ENCODE measurements at regions not wholly inside any gene's neighbourhood (a gene's known extent, or its start where the extent isn't known, plus 50 kb on each side); places are given as distances from the start of the nearest gene placed in this dataset.
"Not testable (repeated sequence)": the region's sequence is repeated elsewhere in the genome, so short reads cannot be mapped to it uniquely, and the experiment has no call there.

- peak; percentile 50 for DNase-seq
Observed at GRCh38 chr6:115544765-115545671, 515.7 kb downstream of the FRK start.

- DNase-seq, result no peak
Observed at GRCh38 chr6:115540077-115540869, 520.4 kb downstream of the FRK start.

GRCh38 chr6:115539531-115539930, 521.2 kb downstream of the FRK start:
- DNase-seq, result no peak

GRCh38 chr6:115524821-115525220, 535.9 kb downstream of the FRK start:
- DNase-seq, result no peak

- not testable (repeated sequence) for DNase-seq
Observed at GRCh38 chr6:115521747-115522146, 538.9 kb downstream of the FRK start.

GRCh38 chr6:115514656-115515055, 546.0 kb downstream of the FRK start:
- DNase-seq, result peak; percentile 92

GRCh38 chr6:115512923-115513322, 547.8 kb downstream of the FRK start:
- no peak for DNase-seq

- DNase-seq, result no peak
Observed at GRCh38 chr6:115511771-115512170, 548.9 kb downstream of the FRK start.

- DNase-seq, result not testable (repeated sequence)
Observed at GRCh38 chr6:115502432-115502831, 558.3 kb downstream of the FRK start.

- no peak for DNase-seq
Observed at GRCh38 chr6:115495184-115495583, 565.5 kb downstream of the FRK start.

- DNase-seq, result no peak
Observed at GRCh38 chr6:115487331-115487730, 573.4 kb downstream of the FRK start.

GRCh38 chr6:115485400-115485799, 575.3 kb downstream of the FRK start:
- DNase-seq, result peak; percentile 3

GRCh38 chr6:115480543-115480942, 580.1 kb downstream of the FRK start:
- not testable (repeated sequence) for DNase-seq

GRCh38 chr6:115474443-115475041, 586.1 kb downstream of the FRK start:
- DNase-seq, result no peak

GRCh38 chr6:115468272-115469005, 592.3 kb downstream of the FRK start:
- DNase-seq, result no peak

- no peak for DNase-seq
Observed at GRCh38 chr6:115467726-115468125, 593.0 kb downstream of the FRK start.

- DNase-seq, result no peak
Observed at GRCh38 chr6:115460913-115461312, 599.8 kb downstream of the FRK start.

GRCh38 chr6:115456848-115457247, 603.8 kb downstream of the FRK start:
- DNase-seq, result no peak

GRCh38 chr6:115443825-115444478, 616.7 kb downstream of the FRK start:
- DNase-seq, result peak; percentile 7

- no peak for DNase-seq
Observed at GRCh38 chr6:115442323-115442722, 618.4 kb downstream of the FRK start.

- peak; percentile 64 for DNase-seq
Observed at GRCh38 chr6:115441651-115442050, 619.0 kb downstream of the FRK start.

GRCh38 chr6:115415378-115415777, 645.3 kb downstream of the FRK start:
- DNase-seq, result no peak

Measured in fibroblast of skin of scalp (primary cell).